ENCODE measurements at regions not wholly inside any gene's neighbourhood (a gene's known extent, or its start where the extent isn't known, plus 50 kb on each side); places are given as distances from the start of the nearest gene placed in this dataset.

GRCh38 chr9:73011956-73012355 is 59.1 kb upstream of the ALDH1A1 start:
- DNase-seq (ENCODE audit: low read depth in 2 of 2): no peak

- DNase-seq (ENCODE audit: low read depth in 2 of 2): no peak
Measured at GRCh38 chr9:73011181-73011750, 58.4 kb upstream of the ALDH1A1 start.

GRCh38 chr9:73009649-73010288 is 56.9 kb upstream of the ALDH1A1 start:
- no peak for DNase-seq (ENCODE audit: low read depth in 2 of 2)

GRCh38 chr9:73007966-73008672 is 55.3 kb upstream of the ALDH1A1 start:
- DNase-seq (ENCODE audit: low read depth in 2 of 2): no peak

GRCh38 chr9:73006986-73007385 is 54.1 kb upstream of the ALDH1A1 start:
- DNase-seq (ENCODE audit: low read depth in 2 of 2): no peak
